Hematopoietic multipotent progenitor cell (in vitro differentiated cells): ENCODE measurements at regions not wholly inside any gene's neighbourhood (a gene's known extent, or its start where the extent isn't known, plus 50 kb on each side); places are given as distances from the start of the nearest gene placed in this dataset.
"Not testable (repeated sequence)": the region's sequence is repeated elsewhere in the genome, so short reads cannot be mapped to it uniquely, and the experiment has no call there.

Source experiments
- DNase-seq, 3 donors: peaks; one replicate each; pipeline ENCODE4 v3.0.0-alpha.2; 2011 to 2015; ENCODE audit warnings: low read depth in 2 of 3, low spot score in 2 of 3

GRCh38 chr5:38675443-38675842 is 119.0 kb upstream of the LIFR start:
- no peak for DNase-seq

DNA sequence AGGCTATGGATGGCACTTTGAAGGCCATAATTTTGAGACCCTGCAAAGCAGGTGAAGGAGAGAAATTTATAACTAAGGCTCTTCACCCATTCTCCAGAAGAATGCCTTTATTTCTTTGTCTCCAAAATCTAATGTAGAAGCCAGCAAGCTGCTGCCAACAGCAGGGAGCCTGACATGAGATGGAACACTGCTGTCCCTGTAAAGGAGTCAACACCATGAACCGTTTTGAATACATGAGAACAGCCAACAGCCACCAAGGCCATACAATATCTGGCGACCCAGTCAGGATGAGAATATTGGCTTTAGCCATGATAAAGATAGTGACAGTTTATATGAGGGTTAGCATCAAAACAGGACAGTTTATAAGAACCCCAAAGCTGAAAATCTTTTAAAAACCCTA is 121.2 kb upstream of the LIFR start:
- DNase-seq = no peak

DNA sequence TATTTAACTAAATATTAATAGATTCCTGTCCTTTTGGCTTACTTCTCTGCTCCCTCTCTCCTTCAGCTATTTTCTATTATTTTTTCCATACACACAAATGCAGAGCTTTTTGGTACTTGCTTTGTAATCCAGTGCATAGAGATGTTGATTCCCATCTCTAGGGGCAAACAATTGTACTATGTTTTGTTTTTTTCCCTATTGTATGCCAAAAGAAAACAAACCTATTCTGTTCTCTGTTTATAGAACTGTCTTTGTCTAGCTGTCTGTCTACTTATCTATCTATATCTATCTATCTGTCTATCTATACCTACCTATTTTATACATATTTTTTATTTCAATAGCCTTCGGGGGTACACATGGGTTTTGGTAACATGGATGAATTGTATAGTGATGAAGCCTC is 121.6 kb upstream of the LIFR start:
- no peak for DNase-seq

DNA sequence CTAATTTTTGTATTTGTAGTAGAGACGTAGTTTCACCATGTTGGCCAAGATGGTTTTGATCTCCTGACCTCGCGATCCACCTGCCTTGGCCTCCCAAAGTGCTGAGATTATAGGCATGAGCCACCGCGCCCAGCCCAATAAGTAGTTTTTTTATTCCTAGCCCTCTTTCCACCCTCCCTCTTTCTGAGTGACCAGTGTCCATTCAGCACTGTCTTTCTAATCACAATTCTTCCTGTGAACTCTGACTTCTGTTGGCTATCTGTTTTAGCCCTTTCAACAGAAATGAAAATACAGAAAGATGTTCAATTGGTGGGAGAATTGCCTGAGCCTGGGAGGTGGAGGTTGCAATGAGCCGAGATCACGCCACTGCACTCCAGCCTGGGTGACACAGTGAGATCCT is 122.3 kb upstream of the LIFR start:
- DNase-seq = not testable (repeated sequence)

GRCh38 chr5:38680094-38680825 is 123.8 kb upstream of the LIFR start:
- no peak for DNase-seq

- no peak for DNase-seq
Measured at GRCh38 chr5:38681029-38681706, 124.7 kb upstream of the LIFR start.

DNA sequence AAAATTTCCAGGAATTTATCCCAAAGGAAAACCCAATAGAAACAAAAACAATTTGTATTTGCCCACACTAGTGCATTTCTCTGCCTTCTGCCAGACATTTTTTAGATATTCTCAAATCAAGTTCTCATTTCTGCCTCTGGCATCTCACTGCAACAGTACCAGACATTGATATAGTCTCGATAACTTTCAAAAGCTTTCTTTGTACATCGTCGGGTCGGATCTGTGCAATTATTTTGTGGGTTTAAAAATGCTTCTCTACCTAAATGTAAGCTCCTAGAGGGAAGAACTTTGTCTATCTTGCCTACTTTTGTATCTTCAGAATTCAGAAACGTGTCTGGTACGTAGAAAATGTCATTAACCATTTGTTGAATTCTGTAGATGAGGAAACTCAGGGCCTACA is 125.5 kb upstream of the LIFR start:
- no peak for DNase-seq

DNA sequence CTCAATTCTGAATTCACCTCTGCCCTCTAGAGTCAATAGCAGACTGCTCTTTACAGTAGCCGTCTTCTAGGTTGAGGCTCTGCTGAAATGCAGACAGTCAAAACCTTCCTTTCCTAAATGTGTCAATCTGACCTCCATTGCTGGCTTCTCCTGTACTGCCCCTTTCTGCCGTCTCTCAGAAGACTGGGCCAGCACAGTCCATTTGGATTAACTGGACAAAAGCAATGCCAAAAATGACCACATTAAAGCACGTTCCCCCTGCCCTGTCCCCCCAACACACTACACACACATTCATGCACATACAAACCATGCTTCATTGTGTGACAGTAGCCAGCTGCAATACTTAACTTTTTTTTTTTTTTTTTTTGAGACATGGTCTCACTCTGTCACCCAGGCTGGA is 130.2 kb upstream of the LIFR start:
- no peak for DNase-seq

DNA sequence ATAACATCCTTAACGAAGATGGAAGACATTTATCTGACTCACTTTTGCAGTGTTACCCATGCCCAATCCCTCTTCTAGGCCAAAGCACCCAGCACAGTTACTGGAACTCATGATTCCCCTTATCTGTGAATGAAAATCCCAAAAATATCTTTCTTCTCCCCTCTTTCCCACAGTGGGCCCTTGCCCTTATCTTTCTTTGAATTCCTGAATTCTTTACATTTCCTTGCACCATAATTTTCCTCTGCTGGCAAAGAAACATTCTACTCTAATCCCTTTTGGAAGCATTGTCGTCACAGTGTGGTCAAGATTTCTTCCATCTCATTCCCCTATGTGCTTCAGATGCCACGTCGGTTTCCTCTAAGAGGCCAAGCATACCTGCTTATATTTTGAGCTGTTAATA is 135.9 kb upstream of the LIFR start:
- DNase-seq = no peak

- DNase-seq = no peak
Measured at GRCh38 chr5:38692781-38693527, 136.5 kb upstream of the LIFR start.

DNA sequence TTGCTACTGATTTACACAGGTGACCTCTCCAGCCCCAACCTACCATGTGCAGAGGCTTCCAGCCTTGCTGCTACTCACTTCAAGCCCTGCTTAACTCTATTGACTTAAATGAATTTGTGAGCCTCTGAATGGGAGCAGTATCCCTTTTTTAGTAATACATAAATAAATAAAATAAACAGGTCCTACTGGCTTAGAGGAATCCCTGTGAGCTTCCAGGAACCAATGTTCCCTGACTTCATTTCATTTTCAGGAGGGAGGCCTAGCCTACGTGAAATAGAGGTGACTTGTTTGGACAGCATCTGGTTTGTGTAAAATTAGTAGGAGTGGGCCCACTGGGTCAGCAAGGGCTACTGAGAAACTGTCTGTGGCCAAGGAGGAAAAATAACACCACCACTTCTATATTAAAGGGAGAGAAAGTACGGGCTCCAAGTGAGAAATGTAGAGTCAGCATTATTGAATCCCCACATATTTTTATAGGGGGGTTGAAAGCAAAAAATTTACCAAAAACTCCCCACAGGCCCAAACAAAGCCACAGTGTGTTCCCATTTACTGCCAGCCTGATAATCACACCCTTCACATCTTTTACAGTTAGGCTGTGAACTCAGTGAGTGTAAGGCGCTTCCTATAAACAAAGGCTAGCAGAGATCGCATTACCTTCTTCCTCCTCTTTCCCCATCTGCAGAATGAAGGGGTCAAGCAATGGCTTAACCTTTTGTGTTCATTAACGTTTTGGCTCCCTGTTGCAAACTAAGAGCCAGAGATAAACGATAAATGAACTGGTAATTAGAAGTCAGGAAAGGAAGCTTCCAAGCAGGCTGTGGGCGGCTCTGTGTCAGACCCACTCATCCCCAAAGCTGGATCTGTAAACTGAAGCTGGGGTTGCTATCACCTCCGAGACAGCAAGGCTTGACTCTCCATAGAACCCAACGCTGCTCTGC is 138.8 kb upstream of the LIFR start:
- DNase-seq = no peak

- no peak for DNase-seq
Measured at GRCh38 chr5:38697013-38697412, 140.6 kb upstream of the LIFR start.

DNA sequence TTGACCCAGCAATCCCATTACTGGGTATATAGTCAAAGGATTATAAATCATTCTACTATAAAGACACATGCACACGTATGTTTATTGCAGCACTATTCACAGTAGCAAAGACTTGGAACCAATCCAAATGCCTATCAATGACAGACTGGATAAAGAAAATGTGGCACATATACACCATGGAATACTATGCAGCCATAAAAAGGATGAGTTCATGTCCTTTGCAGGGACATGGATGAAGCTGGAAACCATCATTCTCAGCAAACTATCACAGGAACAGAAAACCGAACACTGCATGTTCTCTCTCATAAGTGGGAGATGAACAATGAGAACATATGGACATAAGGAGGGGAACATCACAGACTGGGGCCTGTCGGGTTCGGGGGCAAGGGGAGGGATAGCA is 140.3 kb upstream of the OSMR start:
- DNase-seq = not testable (repeated sequence)

GRCh38 chr5:38706376-38706775 is 139.4 kb upstream of the OSMR start:
- no peak for DNase-seq

- DNase-seq = no peak
Measured at GRCh38 chr5:38707352-38708210, 138.2 kb upstream of the OSMR start.

DNA sequence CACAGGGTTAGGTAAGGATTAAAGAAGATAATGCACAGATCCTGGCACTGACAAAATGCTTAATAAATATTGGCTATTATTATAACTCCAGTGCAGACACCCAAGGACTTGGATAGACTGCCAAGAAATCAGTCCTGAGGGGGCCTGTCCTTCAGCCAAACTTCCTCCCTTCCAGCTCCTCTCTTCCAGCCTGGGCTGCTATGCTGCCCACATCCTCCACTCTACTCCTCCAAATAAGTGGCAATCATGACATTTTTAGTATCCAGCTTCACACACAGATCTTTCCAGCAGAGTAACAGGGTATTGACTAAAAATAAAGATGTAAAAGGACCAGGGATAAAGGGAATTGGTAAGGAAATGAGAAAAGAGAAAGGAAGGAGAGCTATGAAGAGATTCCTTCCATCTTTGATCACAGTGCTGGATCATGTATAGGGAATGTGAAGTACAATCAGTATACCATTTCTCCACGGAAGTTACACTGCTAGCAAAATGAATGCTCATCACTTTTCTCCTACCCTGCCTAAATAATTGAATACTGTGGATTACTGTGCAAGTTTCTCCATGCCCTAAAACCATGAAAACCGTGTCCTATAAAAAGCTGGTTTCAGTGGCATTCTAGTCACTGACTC is 136.0 kb upstream of the OSMR start:
- no peak for DNase-seq

DNA sequence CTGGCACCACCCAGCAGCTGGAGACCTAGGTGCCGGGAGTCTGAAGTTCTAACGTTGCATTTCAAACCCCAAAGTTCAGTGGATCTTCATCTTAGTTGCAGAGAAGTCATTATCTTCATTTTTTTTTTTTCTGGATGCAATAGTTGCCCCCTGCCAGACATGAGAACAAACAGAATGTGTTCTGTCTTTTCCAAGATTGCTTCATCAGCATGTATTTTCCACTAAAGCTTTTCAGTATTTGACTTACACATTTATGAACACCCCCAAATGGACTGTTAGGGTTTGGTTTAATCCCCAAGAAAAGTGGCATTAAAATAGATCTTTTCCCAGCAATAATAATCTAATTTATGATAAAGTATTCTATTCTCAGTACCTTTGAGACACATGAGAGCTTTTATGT is 135.2 kb upstream of the OSMR start:
- DNase-seq = no peak

GRCh38 chr5:38712391-38712790 is 133.4 kb upstream of the OSMR start:
- no peak for DNase-seq

- no peak for DNase-seq
Measured at GRCh38 chr5:38714240-38714639, 131.6 kb upstream of the OSMR start.
